AG04450 (cell line): ENCODE measurements at regions not wholly inside any gene's neighbourhood (a gene's known extent, or its start where the extent isn't known, plus 50 kb on each side); places are given as distances from the start of the nearest gene placed in this dataset.

Source experiments
- CTCF ChIA-PET: fragments of 300-600, 350-600 bp; formaldehyde crosslinking; extraction: SDS; loops from one replicate; lab custom pipeline; 2022; ENCODE audit warnings: antibody characterized with exemption, inconsistent platforms; lab: Charles Lee
- POLR2A ChIA-PET: fragments of 350-600 bp; formaldehyde crosslinking; extraction: SDS; loops from one replicate; lab custom pipeline; 2021; ENCODE audit warnings: antibody characterized with exemption, inconsistent platforms; lab: Yijun Ruan, JAX
- DNase-seq: peaks from one replicate; pipeline ENCODE4 v3.0.0-alpha.2; 2011; ENCODE audit warnings: low read depth, low spot score
- H3K27ac ChIP-seq: one replicate; pipeline ENCODE4 v1.5.1; 2012; ENCODE audit warnings: low read depth, low read length, control low read depth
- H3K27me3 ChIP-seq: one replicate; pipeline ENCODE4 v1.6.0; 2012; ENCODE audit warnings: low read length; ENCODE audit not compliant: control insufficient read depth, insufficient read depth
- H3K4me3 ChIP-seq: 2 replicates; pipeline ENCODE4 v1.5.1; 2011; ENCODE audit warnings: mild to moderate bottlenecking, low read depth, low read length, control low read depth
- H3K9me3 ChIP-seq: 2 replicates; pipeline ENCODE4 v1.5.1; 2012; ENCODE audit warnings: low read length; ENCODE audit not compliant: control insufficient read depth, insufficient read depth
- CTCF ChIP-seq: IDR thresholded peaks from 2 replicates; pipeline ENCODE4 v1.5.1; 2011; ENCODE audit warnings: low read depth, low read length, control low read depth, inconsistent platforms

- Histone ChIP-seq H3K27me3 (no peaks in the 10 kb centered on the region), H3K4me3 (no peak overlapping the region), H3K27ac (no peak overlapping the region), H3K9me3 (0 out of 2 replicates have a peak, but pooled peaks cover 4% of the 10 kb centered on the region)
- ChIA-PET CTCF (no interaction called here), POLR2A (no interaction called here)
- TF ChIP-seq CTCF = no peak
- no peak for DNase-seq
Measured at GRCh38 chr7:52150952-52151351, 834.3 kb upstream of the COBL start.

GRCh38 chr7:52146871-52147634, 830.4 kb upstream of the COBL start:
- POLR2A ChIA-PET = no interaction called here
- DNase-seq = no peak
- Histone ChIP-seq H3K4me3 (no peak overlapping the region), H3K9me3 (peaks cover 11% of the 10 kb centered on the region), H3K27me3 (no peaks in the 10 kb centered on the region), H3K27ac (no peak overlapping the region)
- CTCF ChIA-PET = no interaction called here
- no peak for TF ChIP-seq CTCF

GRCh38 chr7:52143219-52143618, 826.6 kb upstream of the COBL start:
- TF ChIP-seq CTCF = no peak
- ChIA-PET CTCF (no interaction called here), POLR2A (no interaction called here)
- peaks cover 16% of the 10 kb centered on the region for H3K9me3 ChIP-seq
- no peaks in the 10 kb centered on the region for H3K27me3 ChIP-seq
- H3K4me3 ChIP-seq = no peak overlapping the region
- no peak for DNase-seq
- no peak overlapping the region for H3K27ac ChIP-seq

- Histone ChIP-seq H3K27me3 (no peaks in the 10 kb centered on the region), H3K9me3 (peaks cover 22% of the 10 kb centered on the region), H3K4me3 (no peak overlapping the region), H3K27ac (no peak overlapping the region)
- no peak for TF ChIP-seq CTCF
- DNase-seq = no peak
- ChIA-PET POLR2A (no interaction called here), CTCF (no interaction called here)
Measured at GRCh38 chr7:52140851-52141250, 824.2 kb upstream of the COBL start.

GRCh38 chr7:52135403-52135802, 818.8 kb upstream of the COBL start:
- no peak overlapping the region for H3K4me3 ChIP-seq
- no peak for TF ChIP-seq CTCF
- ChIA-PET CTCF (no interaction called here), POLR2A (no interaction called here)
- no peak for DNase-seq
- H3K27me3 ChIP-seq = no peaks in the 10 kb centered on the region
- peaks cover 21% of the 10 kb centered on the region for H3K9me3 ChIP-seq
- H3K27ac ChIP-seq = no peak overlapping the region
